SK-N-SH (cell line): ENCODE measurements at regions not wholly inside any gene's neighbourhood (a gene's known extent, or its start where the extent isn't known, plus 50 kb on each side); places are given as distances from the start of the nearest gene placed in this dataset.

Source experiments
- EZH2phosphoT487 ChIP-seq: fragments of 200-600 bp; sonication (generic); IDR thresholded peaks from 2 replicates; pipeline ENCODE4 v1.6.1; 2017; ENCODE audit warnings: low read depth, mixed run types, mild to moderate bottlenecking, antibody characterized with exemption, moderate library complexity, borderline replicate concordance
- GATA2 ChIP-seq: sonication (generic); formaldehyde crosslinking; IDR thresholded peaks from 2 replicates; pipeline ENCODE4 v1.5.0; 2020; ENCODE audit warnings: mild to moderate bottlenecking, missing genetic modification reagents
- TF ChIP-seq, protein P1 (sequence below): fragments of 200-600 bp; sonication (generic); IDR thresholded peaks from 2 replicates; pipeline ENCODE4 v1.6.1; 2017; ENCODE audit warnings: antibody characterized with exemption, mild to moderate bottlenecking, moderate library complexity
- TF ChIP-seq, protein P2 (sequence below): IDR thresholded peaks from 2 replicates; pipeline ENCODE4 v1.4.0; 2012; ENCODE audit warnings: low read depth, borderline replicate concordance
- TF ChIP-seq, protein P3 (sequence below): IDR thresholded peaks from 2 replicates; pipeline ENCODE4 v1.6.1; 2012; ENCODE audit warnings: mild to moderate bottlenecking, low read depth, low read length, moderate library complexity

DNA sequence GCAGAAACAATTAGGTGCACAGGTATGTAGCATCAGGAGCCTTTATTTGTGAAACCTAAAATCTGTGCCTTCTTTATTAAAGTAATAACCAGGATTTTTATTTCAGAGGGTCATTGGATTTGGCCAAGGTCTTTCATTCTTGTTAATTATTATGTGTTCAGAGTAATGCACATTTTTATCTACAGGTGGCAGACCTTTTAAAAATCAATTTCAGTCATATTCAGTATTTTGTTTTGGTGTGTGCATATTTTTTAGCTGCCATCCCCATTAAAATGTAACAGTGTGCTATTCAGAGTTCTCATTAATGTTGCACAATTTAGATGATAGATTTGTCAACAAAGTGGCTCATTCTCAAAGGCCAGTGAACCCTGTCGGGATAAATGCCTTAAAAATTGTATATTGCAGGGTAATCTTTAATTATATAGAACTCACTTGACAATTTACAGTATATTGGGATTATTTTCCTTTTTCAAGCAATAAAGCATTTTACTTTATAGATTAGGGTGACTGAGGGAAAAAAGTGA, 319.3 kb upstream of the SOX5 start:
- TF ChIP-seq, protein P1, sequence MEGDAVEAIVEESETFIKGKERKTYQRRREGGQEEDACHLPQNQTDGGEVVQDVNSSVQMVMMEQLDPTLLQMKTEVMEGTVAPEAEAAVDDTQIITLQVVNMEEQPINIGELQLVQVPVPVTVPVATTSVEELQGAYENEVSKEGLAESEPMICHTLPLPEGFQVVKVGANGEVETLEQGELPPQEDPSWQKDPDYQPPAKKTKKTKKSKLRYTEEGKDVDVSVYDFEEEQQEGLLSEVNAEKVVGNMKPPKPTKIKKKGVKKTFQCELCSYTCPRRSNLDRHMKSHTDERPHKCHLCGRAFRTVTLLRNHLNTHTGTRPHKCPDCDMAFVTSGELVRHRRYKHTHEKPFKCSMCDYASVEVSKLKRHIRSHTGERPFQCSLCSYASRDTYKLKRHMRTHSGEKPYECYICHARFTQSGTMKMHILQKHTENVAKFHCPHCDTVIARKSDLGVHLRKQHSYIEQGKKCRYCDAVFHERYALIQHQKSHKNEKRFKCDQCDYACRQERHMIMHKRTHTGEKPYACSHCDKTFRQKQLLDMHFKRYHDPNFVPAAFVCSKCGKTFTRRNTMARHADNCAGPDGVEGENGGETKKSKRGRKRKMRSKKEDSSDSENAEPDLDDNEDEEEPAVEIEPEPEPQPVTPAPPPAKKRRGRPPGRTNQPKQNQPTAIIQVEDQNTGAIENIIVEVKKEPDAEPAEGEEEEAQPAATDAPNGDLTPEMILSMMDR, result peak; percentile 36
- no peak for TF ChIP-seq GATA2 (CRISPR knock-in tag)
- TF ChIP-seq, protein P2, sequence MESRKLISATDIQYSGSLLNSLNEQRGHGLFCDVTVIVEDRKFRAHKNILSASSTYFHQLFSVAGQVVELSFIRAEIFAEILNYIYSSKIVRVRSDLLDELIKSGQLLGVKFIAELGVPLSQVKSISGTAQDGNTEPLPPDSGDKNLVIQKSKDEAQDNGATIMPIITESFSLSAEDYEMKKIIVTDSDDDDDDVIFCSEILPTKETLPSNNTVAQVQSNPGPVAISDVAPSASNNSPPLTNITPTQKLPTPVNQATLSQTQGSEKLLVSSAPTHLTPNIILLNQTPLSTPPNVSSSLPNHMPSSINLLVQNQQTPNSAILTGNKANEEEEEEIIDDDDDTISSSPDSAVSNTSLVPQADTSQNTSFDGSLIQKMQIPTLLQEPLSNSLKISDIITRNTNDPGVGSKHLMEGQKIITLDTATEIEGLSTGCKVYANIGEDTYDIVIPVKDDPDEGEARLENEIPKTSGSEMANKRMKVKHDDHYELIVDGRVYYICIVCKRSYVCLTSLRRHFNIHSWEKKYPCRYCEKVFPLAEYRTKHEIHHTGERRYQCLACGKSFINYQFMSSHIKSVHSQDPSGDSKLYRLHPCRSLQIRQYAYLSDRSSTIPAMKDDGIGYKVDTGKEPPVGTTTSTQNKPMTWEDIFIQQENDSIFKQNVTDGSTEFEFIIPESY, result no peak
- no peak for TF ChIP-seq EZH2phosphoT487
- TF ChIP-seq, protein P3, sequence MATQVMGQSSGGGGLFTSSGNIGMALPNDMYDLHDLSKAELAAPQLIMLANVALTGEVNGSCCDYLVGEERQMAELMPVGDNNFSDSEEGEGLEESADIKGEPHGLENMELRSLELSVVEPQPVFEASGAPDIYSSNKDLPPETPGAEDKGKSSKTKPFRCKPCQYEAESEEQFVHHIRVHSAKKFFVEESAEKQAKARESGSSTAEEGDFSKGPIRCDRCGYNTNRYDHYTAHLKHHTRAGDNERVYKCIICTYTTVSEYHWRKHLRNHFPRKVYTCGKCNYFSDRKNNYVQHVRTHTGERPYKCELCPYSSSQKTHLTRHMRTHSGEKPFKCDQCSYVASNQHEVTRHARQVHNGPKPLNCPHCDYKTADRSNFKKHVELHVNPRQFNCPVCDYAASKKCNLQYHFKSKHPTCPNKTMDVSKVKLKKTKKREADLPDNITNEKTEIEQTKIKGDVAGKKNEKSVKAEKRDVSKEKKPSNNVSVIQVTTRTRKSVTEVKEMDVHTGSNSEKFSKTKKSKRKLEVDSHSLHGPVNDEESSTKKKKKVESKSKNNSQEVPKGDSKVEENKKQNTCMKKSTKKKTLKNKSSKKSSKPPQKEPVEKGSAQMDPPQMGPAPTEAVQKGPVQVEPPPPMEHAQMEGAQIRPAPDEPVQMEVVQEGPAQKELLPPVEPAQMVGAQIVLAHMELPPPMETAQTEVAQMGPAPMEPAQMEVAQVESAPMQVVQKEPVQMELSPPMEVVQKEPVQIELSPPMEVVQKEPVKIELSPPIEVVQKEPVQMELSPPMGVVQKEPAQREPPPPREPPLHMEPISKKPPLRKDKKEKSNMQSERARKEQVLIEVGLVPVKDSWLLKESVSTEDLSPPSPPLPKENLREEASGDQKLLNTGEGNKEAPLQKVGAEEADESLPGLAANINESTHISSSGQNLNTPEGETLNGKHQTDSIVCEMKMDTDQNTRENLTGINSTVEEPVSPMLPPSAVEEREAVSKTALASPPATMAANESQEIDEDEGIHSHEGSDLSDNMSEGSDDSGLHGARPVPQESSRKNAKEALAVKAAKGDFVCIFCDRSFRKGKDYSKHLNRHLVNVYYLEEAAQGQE, result no peak
